Loucy (cell line): ENCODE measurements at regions not wholly inside any gene's neighbourhood (a gene's known extent, or its start where the extent isn't known, plus 50 kb on each side); places are given as distances from the start of the nearest gene placed in this dataset.

Source experiments
- CTCF ChIP-seq: fragments of 200-600 bp; sonication (generic); conservative IDR thresholded peaks from 2 replicates; pipeline ENCODE4 v1.5.1; 2014; ENCODE audit warnings: mild to moderate bottlenecking, antibody characterized with exemption, low read length
- EZH2phosphoT487 ChIP-seq: fragments of 200-600 bp; IDR thresholded peaks from 2 replicates; pipeline ENCODE4 v1.6.1; 2018; ENCODE audit warnings: antibody characterized with exemption, mild to moderate bottlenecking, moderate library complexity, borderline replicate concordance

GRCh38 chr2:199024224-199024623 is 433.5 kb downstream of the SATB2 start:
- TF ChIP-seq CTCF (no peak), EZH2phosphoT487 (no peak)
